ENCODE measurements at regions not wholly inside any gene's neighbourhood (a gene's known extent, or its start where the extent isn't known, plus 50 kb on each side); places are given as distances from the start of the nearest gene placed in this dataset.

DNA sequence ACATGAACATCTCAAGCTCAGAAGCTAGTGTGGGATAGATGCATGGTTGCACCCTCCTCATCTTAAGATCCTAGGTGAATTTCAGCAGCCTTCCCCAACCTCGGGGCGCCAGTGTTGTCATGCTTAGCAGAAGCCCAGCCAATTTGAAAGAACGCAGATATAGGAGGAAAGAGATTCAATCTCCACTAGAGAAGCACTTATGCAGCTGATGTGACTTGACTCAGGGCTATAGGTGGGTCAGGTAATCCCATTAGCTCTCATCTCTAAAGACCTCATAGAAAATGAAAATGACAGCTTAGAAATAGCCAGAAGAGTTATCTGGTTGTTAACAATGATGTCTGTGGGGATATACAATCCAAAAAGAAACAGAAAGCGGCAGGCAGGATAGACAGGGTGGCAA lies 310.5 kb downstream of the GPAM start:
- no peaks in the 10 kb centered on the region for H3K4me1 ChIP-seq (ENCODE audit: control insufficient read depth, insufficient read depth, low read length)
- H4K91ac ChIP-seq (ENCODE audit: insufficient read depth, low read depth, low read length) = no peak overlapping the region
- in situ Hi-C loops (cut with MboI; ENCODE audit: low sequenced_read_pairs) = no loop called here
- no peak overlapping the region for H3K27ac ChIP-seq (ENCODE audit: insufficient read depth, low read length)
- no peaks in the 10 kb centered on the region for H3K9me1 ChIP-seq (ENCODE audit: insufficient read depth, low read length)
- no peak overlapping the region for H4K5ac ChIP-seq (ENCODE audit: low read depth, low read length)
- H3K23ac ChIP-seq (ENCODE audit: low read depth, low read length) = no peak overlapping the region
- no peak overlapping the region for H3K4me3 ChIP-seq (ENCODE audit: insufficient read depth, low read depth, low read length)
- H2BK120ac ChIP-seq (ENCODE audit: low read depth, low read length) = no peak overlapping the region
- no peak overlapping the region for H2BK20ac ChIP-seq (ENCODE audit: low read depth, low read length)
- ChIA-PET POLR2A (ENCODE audit: unreplicated experiment) (no interaction called here), CTCF (no interaction called here)
- intact Hi-C loops (cut with micrococcal nuclease) = no loop called here
- H3K27me3 ChIP-seq (ENCODE audit: control insufficient read depth, insufficient read depth, low read length) = no peaks in the 10 kb centered on the region
- H3K79me1 ChIP-seq (ENCODE audit: low read depth in 1 of 2, low read length in 2 of 2) = no peaks in the 10 kb centered on the region
- H3K4me2 ChIP-seq (ENCODE audit: low read depth, low read length) = no peak overlapping the region
- H3K36me3 ChIP-seq (ENCODE audit: control insufficient read depth, insufficient read depth, low read length) = no peaks in the 10 kb centered on the region
- H3K9ac ChIP-seq (ENCODE audit: low read depth, low read length) = no peak overlapping the region
- H3K56ac ChIP-seq (ENCODE audit: extremely low read depth, insufficient read depth, low read length) = no peak overlapping the region
- no peak overlapping the region for H2BK15ac ChIP-seq (ENCODE audit: low read depth, low read length)
- no peak for DNase-seq
- TF ChIP-seq MAZ (IDR thresholded peaks at IDR 0.05; ENCODE audit: borderline replicate concordance, low read depth, low read length) (no peak), RFX5 (IDR thresholded peaks at IDR 0.05; ENCODE audit: low read depth, low read length) (no peak), RCOR1 (IDR thresholded peaks at IDR 0.05; ENCODE audit: insufficient replicate concordance, low read length) (no peak), FOS (IDR thresholded peaks at IDR 0.05; ENCODE audit: low read depth, low read length) (no peak), BHLHE40 (IDR thresholded peaks at IDR 0.05; ENCODE audit: low read depth, low read length) (no peak), RAD21 (IDR thresholded peaks at IDR 0.05; ENCODE audit: low read length) (no peak), MXI1 (IDR thresholded peaks at IDR 0.05; ENCODE audit: borderline replicate concordance, low read depth, low read length) (no peak), SMC3 (IDR thresholded peaks at IDR 0.05; ENCODE audit: low read depth, low read length) (no peak), CHD1 (IDR thresholded peaks at IDR 0.05; ENCODE audit: low read depth, low read length) (no peak)
- TF ChIP-seq, protein P1, sequence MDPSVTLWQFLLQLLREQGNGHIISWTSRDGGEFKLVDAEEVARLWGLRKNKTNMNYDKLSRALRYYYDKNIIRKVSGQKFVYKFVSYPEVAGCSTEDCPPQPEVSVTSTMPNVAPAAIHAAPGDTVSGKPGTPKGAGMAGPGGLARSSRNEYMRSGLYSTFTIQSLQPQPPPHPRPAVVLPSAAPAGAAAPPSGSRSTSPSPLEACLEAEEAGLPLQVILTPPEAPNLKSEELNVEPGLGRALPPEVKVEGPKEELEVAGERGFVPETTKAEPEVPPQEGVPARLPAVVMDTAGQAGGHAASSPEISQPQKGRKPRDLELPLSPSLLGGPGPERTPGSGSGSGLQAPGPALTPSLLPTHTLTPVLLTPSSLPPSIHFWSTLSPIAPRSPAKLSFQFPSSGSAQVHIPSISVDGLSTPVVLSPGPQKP (IDR thresholded peaks at IDR 0.05; ENCODE audit: borderline replicate concordance, low read depth, low read length) = no peak
- TF ChIP-seq, protein P2, sequence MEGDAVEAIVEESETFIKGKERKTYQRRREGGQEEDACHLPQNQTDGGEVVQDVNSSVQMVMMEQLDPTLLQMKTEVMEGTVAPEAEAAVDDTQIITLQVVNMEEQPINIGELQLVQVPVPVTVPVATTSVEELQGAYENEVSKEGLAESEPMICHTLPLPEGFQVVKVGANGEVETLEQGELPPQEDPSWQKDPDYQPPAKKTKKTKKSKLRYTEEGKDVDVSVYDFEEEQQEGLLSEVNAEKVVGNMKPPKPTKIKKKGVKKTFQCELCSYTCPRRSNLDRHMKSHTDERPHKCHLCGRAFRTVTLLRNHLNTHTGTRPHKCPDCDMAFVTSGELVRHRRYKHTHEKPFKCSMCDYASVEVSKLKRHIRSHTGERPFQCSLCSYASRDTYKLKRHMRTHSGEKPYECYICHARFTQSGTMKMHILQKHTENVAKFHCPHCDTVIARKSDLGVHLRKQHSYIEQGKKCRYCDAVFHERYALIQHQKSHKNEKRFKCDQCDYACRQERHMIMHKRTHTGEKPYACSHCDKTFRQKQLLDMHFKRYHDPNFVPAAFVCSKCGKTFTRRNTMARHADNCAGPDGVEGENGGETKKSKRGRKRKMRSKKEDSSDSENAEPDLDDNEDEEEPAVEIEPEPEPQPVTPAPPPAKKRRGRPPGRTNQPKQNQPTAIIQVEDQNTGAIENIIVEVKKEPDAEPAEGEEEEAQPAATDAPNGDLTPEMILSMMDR (conservative IDR thresholded peaks at IDR 0.05; ENCODE audit: low read depth, low read length) = no peak
- TF ChIP-seq, protein P3, sequence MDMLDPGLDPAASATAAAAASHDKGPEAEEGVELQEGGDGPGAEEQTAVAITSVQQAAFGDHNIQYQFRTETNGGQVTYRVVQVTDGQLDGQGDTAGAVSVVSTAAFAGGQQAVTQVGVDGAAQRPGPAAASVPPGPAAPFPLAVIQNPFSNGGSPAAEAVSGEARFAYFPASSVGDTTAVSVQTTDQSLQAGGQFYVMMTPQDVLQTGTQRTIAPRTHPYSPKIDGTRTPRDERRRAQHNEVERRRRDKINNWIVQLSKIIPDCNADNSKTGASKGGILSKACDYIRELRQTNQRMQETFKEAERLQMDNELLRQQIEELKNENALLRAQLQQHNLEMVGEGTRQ (IDR thresholded peaks at IDR 0.05; ENCODE audit: low read depth, low read length) = no peak
- no peak for ATAC-seq (ENCODE audit: low read depth)
- no peak overlapping the region for H2BK5ac ChIP-seq (ENCODE audit: low read depth, low read length, poor library complexity, severe bottlenecking)
- no peak overlapping the region for H2AK5ac ChIP-seq (ENCODE audit: low read depth, low read length)
- dilution Hi-C loops (cut with HindIII; ENCODE audit: low sequenced_read_pairs, unreplicated experiment) = no loop called here
- no CpG with 5 or more reads among the region's 4 CpGs for WGBS, 2 experiments (ENCODE audit: extremely low coverage in 2 of 2, insufficient read length in 1 of 2)
- H3K4ac ChIP-seq (ENCODE audit: low read depth, low read length) = no peak overlapping the region
- H2AK9ac ChIP-seq (replicated peaks; ENCODE audit: low read depth, low read length, poor library complexity) = no peak overlapping the region
- H3K14ac ChIP-seq (replicated peaks; ENCODE audit: low read depth, low read length) = no peak overlapping the region
- no peak overlapping the region for H2AFZ ChIP-seq (replicated peaks; ENCODE audit: low read length, poor library complexity)
- H4K8ac ChIP-seq (ENCODE audit: low read depth in 2 of 2, low read length in 2 of 2) = no peak overlapping the region
- BruUV-seq (replicated peaks) = no TSS peak
- peaks cover 8% of the 10 kb centered on the region; the same call in 1 of the 2 replicates for H3K9me3 ChIP-seq (ENCODE audit: control insufficient read depth, insufficient read depth, low read length)
- no peaks in the 10 kb centered on the region for H4K20me1 ChIP-seq (ENCODE audit: insufficient read depth, low read length)
- H3K18ac ChIP-seq (ENCODE audit: low read depth, low read length) = no peak overlapping the region
